ENCODE measurements at regions not wholly inside any gene's neighbourhood (a gene's known extent, or its start where the extent isn't known, plus 50 kb on each side); places are given as distances from the start of the nearest gene placed in this dataset.

DNA sequence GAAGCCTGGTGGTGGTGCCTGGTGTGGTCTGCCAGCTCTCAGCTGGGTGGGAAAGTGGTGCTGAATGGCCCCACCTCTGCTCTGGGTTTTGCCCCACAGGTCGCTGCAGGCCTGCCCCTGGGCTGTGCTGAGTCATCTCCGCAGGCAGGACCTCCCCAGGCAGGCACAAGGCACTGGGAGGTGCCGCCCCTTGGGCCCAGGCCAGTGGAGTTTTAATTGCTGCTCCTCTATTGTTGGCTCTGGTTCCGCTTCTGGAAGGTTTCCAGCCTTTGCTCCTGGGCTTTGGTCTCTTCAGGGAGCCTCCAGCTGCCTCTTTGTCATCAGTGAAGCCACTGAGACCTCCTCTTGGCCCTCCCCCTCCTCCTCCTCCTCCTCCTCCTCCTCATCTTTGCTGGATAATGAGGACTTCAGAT lies 180.3 kb upstream of the GRB10 start:
- no peaks in the 10 kb centered on the region for H3K9me3 ChIP-seq (ENCODE audit: severe bottlenecking)
- ATAC-seq (ENCODE audit: low read depth) (peak; percentile 97), DNase-seq (ENCODE audit: low spot score) (peak; percentile 87)
- no peak overlapping the region for H3K27ac ChIP-seq (ENCODE audit: poor library complexity, severe bottlenecking)
- TF ChIP-seq, protein P1, sequence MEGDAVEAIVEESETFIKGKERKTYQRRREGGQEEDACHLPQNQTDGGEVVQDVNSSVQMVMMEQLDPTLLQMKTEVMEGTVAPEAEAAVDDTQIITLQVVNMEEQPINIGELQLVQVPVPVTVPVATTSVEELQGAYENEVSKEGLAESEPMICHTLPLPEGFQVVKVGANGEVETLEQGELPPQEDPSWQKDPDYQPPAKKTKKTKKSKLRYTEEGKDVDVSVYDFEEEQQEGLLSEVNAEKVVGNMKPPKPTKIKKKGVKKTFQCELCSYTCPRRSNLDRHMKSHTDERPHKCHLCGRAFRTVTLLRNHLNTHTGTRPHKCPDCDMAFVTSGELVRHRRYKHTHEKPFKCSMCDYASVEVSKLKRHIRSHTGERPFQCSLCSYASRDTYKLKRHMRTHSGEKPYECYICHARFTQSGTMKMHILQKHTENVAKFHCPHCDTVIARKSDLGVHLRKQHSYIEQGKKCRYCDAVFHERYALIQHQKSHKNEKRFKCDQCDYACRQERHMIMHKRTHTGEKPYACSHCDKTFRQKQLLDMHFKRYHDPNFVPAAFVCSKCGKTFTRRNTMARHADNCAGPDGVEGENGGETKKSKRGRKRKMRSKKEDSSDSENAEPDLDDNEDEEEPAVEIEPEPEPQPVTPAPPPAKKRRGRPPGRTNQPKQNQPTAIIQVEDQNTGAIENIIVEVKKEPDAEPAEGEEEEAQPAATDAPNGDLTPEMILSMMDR (IDR thresholded peaks at IDR 0.05; ENCODE audit: poor library complexity, severe bottlenecking), result no peak
- H3K27me3 ChIP-seq (ENCODE audit: insufficient read depth, poor library complexity, severe bottlenecking), result no peaks in the 10 kb centered on the region
- H3K36me3 ChIP-seq (ENCODE audit: low read depth), result no peaks in the 10 kb centered on the region
- no peak overlapping the region for H3K4me3 ChIP-seq (ENCODE audit: severe bottlenecking)
- H3K4me1 ChIP-seq (ENCODE audit: insufficient read depth, poor library complexity, severe bottlenecking), result peaks cover 10% of the 10 kb centered on the region

DNA sequence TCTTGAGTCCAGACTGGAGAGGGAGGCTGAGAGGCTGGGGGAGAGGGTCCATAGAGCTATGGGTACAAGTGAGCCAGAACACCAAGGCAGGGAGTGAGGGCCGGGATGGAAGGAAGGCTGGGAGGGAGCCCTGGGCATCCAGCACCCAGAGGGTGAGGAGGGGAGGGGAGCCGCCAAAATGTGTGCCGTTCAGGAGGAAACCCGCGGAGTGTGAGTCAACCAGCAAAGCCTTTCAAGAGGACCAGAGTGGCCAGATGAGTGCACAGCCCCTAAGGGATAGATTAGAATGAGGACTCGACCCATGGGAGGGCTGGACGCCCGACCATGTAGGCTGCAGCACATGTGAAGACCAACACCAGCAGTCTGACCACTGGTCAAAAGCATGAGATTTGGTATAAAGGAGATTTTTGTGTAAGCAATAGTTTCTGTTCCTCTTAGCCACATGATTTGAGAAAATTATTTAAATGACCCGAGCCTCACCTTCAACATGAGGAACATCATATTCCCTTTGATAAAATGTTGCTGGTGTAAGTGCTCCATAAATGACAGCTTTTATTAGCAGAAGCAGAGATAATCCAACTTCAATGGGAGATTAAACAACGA lies 179.7 kb upstream of the GRB10 start:
- DNase-seq (ENCODE audit: low spot score), result no peak
- Histone ChIP-seq H3K9me3 (ENCODE audit: severe bottlenecking) (no peaks in the 10 kb centered on the region), H3K36me3 (ENCODE audit: low read depth) (no peaks in the 10 kb centered on the region), H3K27me3 (ENCODE audit: insufficient read depth, poor library complexity, severe bottlenecking) (no peaks in the 10 kb centered on the region), H3K27ac (ENCODE audit: poor library complexity, severe bottlenecking) (no peak overlapping the region), H3K4me3 (ENCODE audit: severe bottlenecking) (no peak overlapping the region), H3K4me1 (ENCODE audit: insufficient read depth, poor library complexity, severe bottlenecking) (peaks cover 10% of the 10 kb centered on the region)
- ATAC-seq (ENCODE audit: low read depth), result no peak
- TF ChIP-seq, protein P1 (IDR thresholded peaks at IDR 0.05; ENCODE audit: poor library complexity, severe bottlenecking), result no peak

DNA sequence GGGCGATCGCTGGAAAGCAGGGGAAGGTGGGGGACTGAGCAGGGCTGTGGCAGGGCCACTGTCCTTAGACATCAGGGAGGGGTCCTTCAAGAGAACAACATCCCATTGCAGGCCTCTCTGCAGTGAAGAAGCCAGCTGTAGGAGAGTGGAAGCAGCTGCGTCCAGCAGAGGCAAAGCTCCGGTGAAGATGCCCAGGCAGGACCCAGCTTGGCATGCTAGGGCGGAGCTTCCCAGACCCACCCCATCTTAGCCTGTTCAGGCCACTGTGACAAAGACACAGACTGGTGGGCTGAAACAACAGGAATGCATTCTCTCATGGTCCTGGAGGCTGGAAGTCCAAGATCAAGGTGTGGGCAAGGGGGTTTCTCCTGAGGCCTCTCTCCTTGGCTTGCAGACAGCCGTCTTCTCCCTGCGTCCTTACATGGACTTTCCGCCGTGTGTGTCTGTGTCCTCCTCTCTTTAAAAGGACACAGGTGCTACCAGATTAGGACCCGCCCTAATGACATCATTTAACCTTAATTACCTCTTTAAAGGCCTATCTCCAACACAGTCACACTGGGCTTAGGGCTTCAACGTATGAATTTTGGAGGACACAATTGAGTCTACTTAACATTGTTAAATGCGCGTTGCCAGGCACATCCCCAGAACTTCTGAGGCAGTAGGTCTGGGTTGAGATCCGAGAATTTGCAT lies 178.1 kb upstream of the GRB10 start:
- DNase-seq (ENCODE audit: low spot score) (no peak), ATAC-seq (ENCODE audit: low read depth) (no peak)
- Histone ChIP-seq H3K27ac (ENCODE audit: poor library complexity, severe bottlenecking) (no peak overlapping the region), H3K9me3 (ENCODE audit: severe bottlenecking) (no peaks in the 10 kb centered on the region), H3K27me3 (ENCODE audit: insufficient read depth, poor library complexity, severe bottlenecking) (no peaks in the 10 kb centered on the region), H3K36me3 (ENCODE audit: low read depth) (no peaks in the 10 kb centered on the region), H3K4me3 (ENCODE audit: severe bottlenecking) (no peak overlapping the region), H3K4me1 (ENCODE audit: insufficient read depth, poor library complexity, severe bottlenecking) (peaks cover 10% of the 10 kb centered on the region)
- TF ChIP-seq, protein P1 (IDR thresholded peaks at IDR 0.05; ENCODE audit: poor library complexity, severe bottlenecking), result no peak

DNA sequence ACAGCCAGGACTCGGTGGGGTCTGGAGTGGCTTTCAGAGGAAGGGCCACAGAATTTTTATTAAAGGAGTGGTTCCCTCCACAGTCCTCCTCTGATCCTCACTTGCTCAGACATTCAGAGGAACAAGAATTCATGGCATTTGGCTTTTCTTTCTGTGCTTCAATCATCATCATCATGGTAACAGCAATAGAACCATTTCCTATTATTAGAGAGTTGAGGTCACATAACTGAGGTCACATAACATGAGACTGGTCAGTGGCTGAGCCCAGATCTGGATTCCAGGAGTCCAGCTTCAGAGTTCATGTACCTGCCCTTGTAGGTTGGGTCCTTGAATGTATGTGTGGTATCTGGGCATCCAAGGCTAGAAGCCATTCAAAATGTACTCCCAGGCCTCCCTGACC lies 177.3 kb upstream of the GRB10 start:
- TF ChIP-seq, protein P1 (IDR thresholded peaks at IDR 0.05; ENCODE audit: poor library complexity, severe bottlenecking), result no peak
- DNase-seq (ENCODE audit: low spot score) (no peak), ATAC-seq (ENCODE audit: low read depth) (no peak)
- Histone ChIP-seq H3K36me3 (ENCODE audit: low read depth) (no peaks in the 10 kb centered on the region), H3K4me3 (ENCODE audit: severe bottlenecking) (no peak overlapping the region), H3K27me3 (ENCODE audit: insufficient read depth, poor library complexity, severe bottlenecking) (no peaks in the 10 kb centered on the region), H3K4me1 (ENCODE audit: insufficient read depth, poor library complexity, severe bottlenecking) (peaks cover 10% of the 10 kb centered on the region), H3K9me3 (ENCODE audit: severe bottlenecking) (no peaks in the 10 kb centered on the region), H3K27ac (ENCODE audit: poor library complexity, severe bottlenecking) (no peak overlapping the region)

DNA sequence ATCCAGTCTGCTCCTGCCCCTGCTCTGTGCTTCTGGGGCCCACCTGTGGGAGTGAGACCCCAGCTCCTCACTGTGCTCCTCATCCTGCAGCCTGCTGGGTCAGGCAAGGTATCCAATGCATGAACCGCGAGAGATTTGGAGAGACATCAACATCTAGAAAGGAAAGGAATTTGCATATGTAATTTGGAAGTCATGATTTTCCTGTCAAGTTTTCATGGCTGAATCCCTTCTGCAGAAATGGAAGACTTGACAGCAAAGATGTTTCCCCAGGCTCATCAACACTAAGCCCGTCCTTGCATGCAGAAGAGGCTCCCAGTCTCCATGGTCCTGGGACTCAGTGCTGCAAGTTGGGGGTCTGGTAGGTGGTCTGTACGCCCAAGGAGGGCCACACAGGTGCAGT lies 176.9 kb upstream of the GRB10 start:
- Histone ChIP-seq H3K9me3 (ENCODE audit: severe bottlenecking) (no peaks in the 10 kb centered on the region), H3K4me3 (ENCODE audit: severe bottlenecking) (no peak overlapping the region), H3K27me3 (ENCODE audit: insufficient read depth, poor library complexity, severe bottlenecking) (no peaks in the 10 kb centered on the region), H3K36me3 (ENCODE audit: low read depth) (no peaks in the 10 kb centered on the region), H3K27ac (ENCODE audit: poor library complexity, severe bottlenecking) (no peak overlapping the region), H3K4me1 (ENCODE audit: insufficient read depth, poor library complexity, severe bottlenecking) (peaks cover 10% of the 10 kb centered on the region)
- TF ChIP-seq, protein P1 (IDR thresholded peaks at IDR 0.05; ENCODE audit: poor library complexity, severe bottlenecking), result no peak
- DNase-seq (ENCODE audit: low spot score) (no peak), ATAC-seq (ENCODE audit: low read depth) (no peak)

All from RWPE2 (cell line).